GM12872 (cell line): ENCODE measurements at regions not wholly inside any gene's neighbourhood (a gene's known extent, or its start where the extent isn't known, plus 50 kb on each side); places are given as distances from the start of the nearest gene placed in this dataset.

ENCODE experiments used
- TF ChIP-seq, protein P1 (sequence below): IDR thresholded peaks from 3 replicates; pipeline ENCODE4 v1.5.1; 2011; ENCODE audit warnings: low read depth, mild to moderate bottlenecking, low read length, moderate library complexity; ENCODE audit not compliant: insufficient read depth

DNA sequence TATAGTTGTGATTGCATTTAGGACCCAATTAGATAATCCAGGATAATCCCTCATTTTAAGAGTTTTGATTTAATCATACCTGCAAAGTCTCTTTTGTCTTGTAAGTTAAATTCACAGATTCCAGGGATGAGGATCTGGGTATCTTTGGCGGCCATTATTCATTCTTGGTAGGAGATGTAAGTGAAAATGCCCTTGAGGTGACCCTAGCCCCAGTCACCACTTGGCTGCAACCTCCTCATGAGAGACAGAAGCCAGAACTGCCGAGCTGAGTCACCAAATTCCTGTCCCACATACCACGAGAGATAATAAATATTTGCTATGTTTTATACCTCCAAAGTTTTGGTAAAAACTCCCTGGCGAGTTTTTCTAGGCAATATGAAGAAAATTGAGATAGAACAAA, 389.4 kb downstream of the RFC3 start:
- TF ChIP-seq, protein P1, sequence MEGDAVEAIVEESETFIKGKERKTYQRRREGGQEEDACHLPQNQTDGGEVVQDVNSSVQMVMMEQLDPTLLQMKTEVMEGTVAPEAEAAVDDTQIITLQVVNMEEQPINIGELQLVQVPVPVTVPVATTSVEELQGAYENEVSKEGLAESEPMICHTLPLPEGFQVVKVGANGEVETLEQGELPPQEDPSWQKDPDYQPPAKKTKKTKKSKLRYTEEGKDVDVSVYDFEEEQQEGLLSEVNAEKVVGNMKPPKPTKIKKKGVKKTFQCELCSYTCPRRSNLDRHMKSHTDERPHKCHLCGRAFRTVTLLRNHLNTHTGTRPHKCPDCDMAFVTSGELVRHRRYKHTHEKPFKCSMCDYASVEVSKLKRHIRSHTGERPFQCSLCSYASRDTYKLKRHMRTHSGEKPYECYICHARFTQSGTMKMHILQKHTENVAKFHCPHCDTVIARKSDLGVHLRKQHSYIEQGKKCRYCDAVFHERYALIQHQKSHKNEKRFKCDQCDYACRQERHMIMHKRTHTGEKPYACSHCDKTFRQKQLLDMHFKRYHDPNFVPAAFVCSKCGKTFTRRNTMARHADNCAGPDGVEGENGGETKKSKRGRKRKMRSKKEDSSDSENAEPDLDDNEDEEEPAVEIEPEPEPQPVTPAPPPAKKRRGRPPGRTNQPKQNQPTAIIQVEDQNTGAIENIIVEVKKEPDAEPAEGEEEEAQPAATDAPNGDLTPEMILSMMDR: no peak

DNA sequence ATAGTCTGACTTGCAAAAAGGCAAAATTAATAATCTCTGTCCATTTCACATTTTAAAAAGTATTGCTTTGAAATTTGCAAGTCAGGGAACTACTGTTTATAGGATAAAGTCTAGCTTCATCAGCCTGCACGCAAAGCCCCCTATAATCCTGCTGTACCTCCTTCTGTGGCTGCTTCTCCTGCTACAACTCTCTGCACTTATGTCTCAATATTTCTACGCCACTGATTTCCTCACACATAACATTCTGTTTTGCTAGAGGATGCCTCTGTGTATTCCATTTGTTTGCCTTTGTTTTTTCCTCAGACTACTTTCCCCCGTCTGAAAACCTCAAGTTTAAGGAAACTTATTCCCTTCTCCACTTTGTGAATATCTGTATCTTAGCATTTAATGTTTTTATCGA, 389.9 kb downstream of the RFC3 start:
- TF ChIP-seq, protein P1: no peak

DNA sequence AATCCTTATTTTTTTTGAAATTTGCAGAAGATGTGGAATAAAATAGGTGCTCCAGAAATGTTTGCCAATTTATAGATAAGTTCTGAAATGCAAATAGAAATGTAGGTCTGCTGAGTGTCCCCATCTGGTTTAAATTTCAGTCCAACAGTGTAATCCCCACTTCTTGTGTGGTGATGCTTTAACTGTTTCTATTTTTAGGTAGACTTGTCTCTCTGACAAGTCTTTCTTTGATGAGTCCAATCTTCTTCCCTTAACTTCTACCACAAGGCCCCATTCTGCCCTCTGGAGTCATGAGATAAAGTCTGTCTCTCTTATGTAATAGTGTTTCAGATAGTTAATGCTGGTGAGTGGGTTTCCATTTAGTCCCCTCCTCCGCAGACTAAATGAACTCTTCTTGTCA, 390.4 kb downstream of the RFC3 start:
- TF ChIP-seq, protein P1: no peak

DNA sequence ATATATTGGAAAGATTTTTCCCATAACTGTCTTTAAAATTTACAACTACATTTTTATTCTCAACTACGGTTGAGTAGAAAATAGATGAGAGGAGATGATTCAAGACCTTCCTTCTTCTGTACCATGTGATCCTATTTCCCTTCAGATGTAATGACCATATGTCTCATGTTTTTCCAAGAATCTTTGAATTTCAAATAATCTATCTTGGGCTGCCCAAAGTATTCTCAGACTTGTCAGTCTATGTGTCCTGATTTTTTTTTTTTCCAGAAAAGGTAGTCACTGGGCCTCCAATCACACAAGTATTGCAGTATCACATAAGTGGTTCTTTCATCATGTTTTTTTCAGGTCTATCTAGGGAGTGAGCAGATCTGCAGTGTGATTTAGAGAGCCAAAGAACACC, 392.4 kb downstream of the RFC3 start:
- TF ChIP-seq, protein P1: no peak

DNA sequence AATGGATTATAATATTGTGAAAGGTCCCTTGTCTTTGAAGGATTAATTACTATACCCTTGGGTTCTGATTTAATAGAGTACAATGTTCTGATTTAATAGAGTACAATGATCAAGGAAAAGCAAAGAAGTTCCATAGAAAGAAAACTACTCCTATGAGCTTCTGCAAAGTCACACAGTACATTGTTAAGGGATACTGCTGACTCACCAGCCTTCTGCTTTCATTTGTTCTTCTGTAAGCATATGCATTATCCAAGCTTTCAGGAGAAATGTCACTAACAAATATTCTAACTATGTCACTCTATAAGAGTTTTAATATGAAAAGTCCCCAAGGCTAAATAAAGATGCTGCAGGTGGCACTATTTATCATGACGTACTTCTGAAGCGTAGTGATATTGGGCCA, 396.7 kb downstream of the RFC3 start:
- TF ChIP-seq, protein P1: no peak

DNA sequence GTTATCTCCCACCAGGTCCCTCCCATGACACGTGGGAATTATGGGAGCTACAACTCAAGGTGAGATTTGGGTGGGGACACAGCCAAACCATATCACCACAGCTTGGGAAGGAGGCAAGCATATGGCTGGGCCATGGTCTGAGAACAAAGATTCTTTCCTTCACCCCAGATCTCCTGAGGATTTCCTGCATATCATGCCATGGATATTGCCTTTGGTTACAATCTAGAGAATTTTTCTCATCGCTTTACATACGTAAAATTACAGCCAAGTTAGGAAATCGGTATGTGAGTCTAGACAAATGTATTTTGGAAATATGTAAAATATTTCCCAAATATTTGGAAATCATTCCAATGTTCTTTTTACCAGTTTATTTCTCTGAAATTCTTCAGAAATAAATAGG, 398.3 kb downstream of the RFC3 start:
- TF ChIP-seq, protein P1: no peak

DNA sequence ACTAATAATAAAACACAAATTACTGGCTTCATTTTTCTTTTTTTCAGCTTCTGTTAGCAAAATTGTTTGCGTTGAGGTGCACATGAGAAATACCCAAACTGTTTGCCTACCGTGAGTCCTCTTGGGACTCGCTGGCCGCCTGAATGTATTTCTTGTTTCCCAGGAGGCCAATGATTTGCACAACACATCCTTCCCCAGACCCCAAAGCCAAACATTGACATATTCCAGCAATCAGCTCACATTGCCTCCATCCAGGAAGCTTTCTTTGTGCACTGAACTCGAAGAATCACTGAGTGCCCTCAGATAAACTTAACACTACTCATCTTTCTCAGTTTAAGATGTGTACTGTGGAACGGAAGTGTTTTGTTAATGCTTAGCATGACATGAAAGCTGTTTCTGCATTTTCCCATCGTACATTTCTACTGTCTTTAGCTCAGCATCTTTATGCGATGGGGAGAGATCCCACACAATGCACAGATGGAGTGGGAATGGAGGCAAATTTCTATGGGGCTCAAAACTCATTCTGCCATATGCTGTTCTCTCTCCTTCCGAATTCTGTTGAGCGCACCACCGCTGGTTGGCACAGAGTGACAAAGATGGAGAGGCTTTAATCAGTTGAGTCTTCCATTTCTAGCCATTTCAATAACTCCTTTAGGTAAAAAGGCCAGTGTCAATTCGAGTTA, 399.5 kb downstream of the RFC3 start:
- TF ChIP-seq, protein P1: no peak

DNA sequence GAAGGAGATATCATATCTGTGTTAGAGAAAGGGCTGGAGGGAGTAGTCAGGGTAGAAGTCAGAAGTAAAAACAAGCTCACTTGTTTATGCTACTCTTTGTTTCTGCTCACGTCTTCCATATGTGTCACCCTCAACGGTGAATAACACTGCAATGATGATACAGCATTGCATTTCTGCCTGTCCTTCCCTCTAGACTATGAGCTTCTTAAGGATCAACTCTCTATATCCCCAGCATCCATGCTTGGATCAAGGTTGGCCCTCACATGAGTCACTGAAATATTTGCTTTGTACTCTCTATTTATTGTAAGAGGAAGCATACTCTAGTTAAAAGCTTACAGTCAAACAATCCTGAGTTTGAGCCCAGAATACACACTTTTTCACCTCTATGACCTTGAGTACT, 406.0 kb downstream of the RFC3 start:
- TF ChIP-seq, protein P1: no peak
